Erythroblast (primary cell): ENCODE measurements at regions not wholly inside any gene's neighbourhood (a gene's known extent, or its start where the extent isn't known, plus 50 kb on each side); places are given as distances from the start of the nearest gene placed in this dataset.

ENCODE experiments used
- GATA1 ChIP-seq: IDR thresholded peaks from 2 replicates; pipeline ENCODE4 v1.6.1; 2011; ENCODE audit warnings: low read depth, mild to moderate bottlenecking, control low read depth, low read length, moderate library complexity
- POLR2A ChIP-seq: IDR thresholded peaks from 2 replicates; pipeline ENCODE4 v1.6.1; 2011; ENCODE audit warnings: mild to moderate bottlenecking, low read length

- TF ChIP-seq GATA1 (no peak), POLR2A (no peak)
Measured at GRCh38 chr4:161186750-161187149, 977.0 kb downstream of the FSTL5 start.
